MV-4-11 (cell line): ENCODE measurements at regions not wholly inside any gene's neighbourhood (a gene's known extent, or its start where the extent isn't known, plus 50 kb on each side); places are given as distances from the start of the nearest gene placed in this dataset.

Source experiments
- DNase-seq: peaks from one replicate; lab custom pipeline; 2025; lab: John Stamatoyannopoulos, UW

GRCh38 chr11:112861356-112861755 is 99.9 kb upstream of the NCAM1 start:
- DNase-seq = no peak

- DNase-seq = no peak
Measured at GRCh38 chr11:112863305-112863704, 97.9 kb upstream of the NCAM1 start.

- no peak for DNase-seq
Measured at GRCh38 chr11:112864672-112865071, 96.5 kb upstream of the NCAM1 start.

GRCh38 chr11:112871909-112872500 is 89.2 kb upstream of the NCAM1 start:
- DNase-seq = no peak

- DNase-seq = no peak
Measured at GRCh38 chr11:112874980-112875379, 86.2 kb upstream of the NCAM1 start.

- DNase-seq = no peak
Measured at GRCh38 chr11:112877581-112877980, 83.6 kb upstream of the NCAM1 start.

GRCh38 chr11:112878033-112878601 is 83.1 kb upstream of the NCAM1 start:
- DNase-seq = no peak

- no peak for DNase-seq
Measured at GRCh38 chr11:112880495-112880894, 80.7 kb upstream of the NCAM1 start.

GRCh38 chr11:112881461-112881860 is 79.8 kb upstream of the NCAM1 start:
- DNase-seq = no peak

GRCh38 chr11:112882494-112883381 is 78.5 kb upstream of the NCAM1 start:
- DNase-seq = no peak

- DNase-seq = no peak
Measured at GRCh38 chr11:112884012-112884767, 77.0 kb upstream of the NCAM1 start.

GRCh38 chr11:112885744-112886433 is 75.3 kb upstream of the NCAM1 start:
- DNase-seq = no peak

- DNase-seq = no peak
Measured at GRCh38 chr11:112886434-112887370, 74.5 kb upstream of the NCAM1 start.

GRCh38 chr11:112889446-112889845 is 71.8 kb upstream of the NCAM1 start:
- DNase-seq = no peak

GRCh38 chr11:112899235-112900006 is 61.8 kb upstream of the NCAM1 start:
- no peak for DNase-seq

GRCh38 chr11:112901924-112902323 is 59.3 kb upstream of the NCAM1 start:
- no peak for DNase-seq

- DNase-seq = no peak
Measured at GRCh38 chr11:112902361-112903011, 58.7 kb upstream of the NCAM1 start.

GRCh38 chr11:112903340-112903739 is 57.9 kb upstream of the NCAM1 start:
- no peak for DNase-seq

- no peak for DNase-seq
Measured at GRCh38 chr11:112911124-112911523, 50.1 kb upstream of the NCAM1 start.
